Suppressor macrophage (primary cell): ENCODE measurements at regions not wholly inside any gene's neighbourhood (a gene's known extent, or its start where the extent isn't known, plus 50 kb on each side); places are given as distances from the start of the nearest gene placed in this dataset.

Experiments used
- DNase-seq, 4 experiments: peaks; one replicate each; pipeline ENCODE4 v3.0.0-alpha.2; 2020 to 2022

- DNase-seq, result no peak
Observed at GRCh38 chr9:113665064-113665463, 201.5 kb downstream of the RGS3 start.

- no peak for DNase-seq
Observed at GRCh38 chr9:113665756-113666155, 202.2 kb downstream of the RGS3 start.

GRCh38 chr9:113668061-113668460 lies 204.5 kb downstream of the RGS3 start:
- no peak for DNase-seq

DNA sequence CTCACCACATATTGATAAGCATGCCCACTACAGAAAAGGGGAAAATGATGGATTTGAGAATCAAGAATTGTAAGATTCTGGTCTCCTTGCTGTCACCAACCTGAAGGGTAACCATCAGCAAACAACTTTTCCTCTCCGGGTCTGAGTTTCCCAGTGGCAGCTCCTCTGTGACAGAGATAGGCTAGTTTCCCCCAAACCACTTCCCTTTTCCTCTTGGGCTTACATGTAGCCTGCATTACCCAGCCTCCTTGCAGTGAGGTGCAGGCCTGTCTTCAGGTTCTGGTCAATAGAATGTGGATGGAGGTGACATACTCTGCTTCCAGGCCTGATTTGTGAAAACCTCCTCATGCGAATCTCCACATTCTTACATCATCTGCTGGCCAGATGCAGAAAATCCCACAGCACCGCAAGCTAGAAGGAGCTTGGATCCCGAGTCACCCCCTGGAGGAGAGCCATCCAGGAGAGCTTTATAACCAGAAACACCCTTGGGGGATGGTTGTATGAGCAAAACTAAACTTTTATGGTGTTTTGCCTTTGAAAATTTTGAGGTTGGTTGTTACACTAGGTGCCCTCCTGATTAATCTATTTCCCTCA lies 206.1 kb downstream of the RGS3 start:
- DNase-seq, result peak; percentile 43 to 62 (median 54)

- no peak for DNase-seq
Observed at GRCh38 chr9:113673726-113674125, 202.4 kb upstream of the ZNF618 start.

DNA sequence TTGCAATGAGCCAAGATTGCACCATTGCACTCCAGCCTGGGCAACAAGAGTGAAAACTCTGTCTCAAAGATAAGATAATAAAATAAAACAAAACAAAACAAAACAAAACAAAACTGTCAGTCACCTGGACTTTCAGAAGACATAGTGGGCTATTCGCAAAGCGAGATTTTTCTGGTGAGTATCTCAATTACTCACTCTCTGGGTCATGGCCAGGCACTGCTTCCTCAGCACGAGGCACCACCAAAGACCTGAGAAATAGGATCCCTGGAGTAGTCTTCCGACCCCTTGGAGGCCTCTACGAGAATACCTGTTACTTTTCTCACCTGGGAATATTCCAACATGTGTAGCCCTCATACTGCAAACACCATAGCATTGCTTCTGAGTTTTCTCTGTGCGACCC lies 201.7 kb upstream of the ZNF618 start:
- DNase-seq, result no peak

GRCh38 chr9:113675475-113675941 lies 200.6 kb upstream of the ZNF618 start:
- DNase-seq, result peak; percentile 82 to 91 (median 87)

DNA sequence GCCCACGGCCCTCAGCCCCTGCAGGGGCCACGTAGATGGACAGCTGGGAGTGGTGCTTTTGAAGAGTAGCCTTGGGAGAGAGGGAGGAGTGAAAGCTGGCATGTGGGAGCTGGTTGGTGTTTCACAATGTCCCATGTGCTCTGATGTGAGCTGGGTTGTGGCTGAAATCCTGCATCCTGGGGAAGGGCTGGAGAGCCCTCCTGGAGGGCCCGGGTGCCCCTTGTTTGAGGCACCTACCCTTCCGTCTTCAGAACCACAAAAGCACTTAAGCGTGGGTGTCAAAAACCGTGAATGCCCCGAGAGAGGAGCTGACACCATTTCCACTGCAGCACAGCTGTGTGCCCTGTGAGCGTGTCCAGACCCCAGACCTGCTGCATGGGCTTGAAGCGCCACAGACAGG lies 199.1 kb upstream of the ZNF618 start:
- DNase-seq, result peak in 3 of 4 experiments; percentile 13 to 40 (median 37)

DNA sequence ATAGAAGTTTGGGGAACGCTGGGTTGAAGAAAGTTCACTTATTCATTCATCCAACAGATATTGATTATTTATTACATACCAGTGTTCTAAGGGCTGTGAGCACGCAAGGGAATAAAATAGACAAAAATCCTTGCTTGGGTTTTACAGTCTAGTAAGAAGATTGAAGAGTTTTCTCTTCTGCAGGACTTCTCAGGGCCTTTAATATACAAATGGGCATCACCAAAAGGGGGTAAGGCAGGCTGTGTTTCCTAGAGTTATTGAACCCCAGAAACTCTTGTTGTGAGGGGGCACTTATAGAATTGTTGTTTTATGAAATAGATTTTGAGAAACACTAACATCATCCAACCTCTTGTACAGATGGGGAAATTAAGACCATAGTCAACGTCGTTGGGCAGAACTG lies 198.5 kb upstream of the ZNF618 start:
- no peak for DNase-seq

DNA sequence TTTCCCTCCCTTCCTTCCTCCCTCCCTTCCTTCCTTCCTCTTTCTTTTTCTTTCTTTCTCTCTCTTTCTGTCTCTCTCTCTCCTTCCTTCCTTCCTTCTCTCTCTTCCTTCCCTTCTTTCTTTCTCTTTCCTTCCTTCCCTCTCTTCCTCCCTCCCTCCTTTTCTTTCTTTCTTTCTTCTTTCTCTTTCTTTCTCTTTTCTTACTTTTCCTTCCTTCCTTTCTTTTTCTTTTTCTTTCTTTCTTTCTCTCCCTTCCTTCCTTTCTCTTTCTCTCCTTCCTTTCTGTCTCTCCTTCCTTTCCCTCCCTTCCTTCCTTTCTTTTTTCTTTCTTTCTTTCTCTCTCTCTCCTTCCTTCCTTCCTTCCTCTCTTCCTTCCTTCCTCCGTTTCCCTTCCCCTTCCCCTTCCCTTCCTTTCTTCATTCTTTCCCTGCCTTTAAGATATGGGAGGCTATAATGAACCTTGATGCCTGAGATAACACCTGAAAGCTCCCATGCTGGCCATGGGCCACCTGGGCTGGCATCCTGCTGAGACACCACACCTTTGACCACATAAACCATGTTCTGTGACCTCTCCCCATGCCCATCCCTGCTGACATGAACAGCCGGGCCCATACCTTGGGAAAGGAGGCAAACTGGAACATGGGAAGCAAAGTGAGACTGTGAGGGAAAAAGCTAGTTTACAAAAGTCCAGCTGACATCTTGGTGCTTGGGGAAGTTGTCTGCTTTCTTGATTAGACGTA lies 197.8 kb upstream of the ZNF618 start:
- no peak for DNase-seq

DNA sequence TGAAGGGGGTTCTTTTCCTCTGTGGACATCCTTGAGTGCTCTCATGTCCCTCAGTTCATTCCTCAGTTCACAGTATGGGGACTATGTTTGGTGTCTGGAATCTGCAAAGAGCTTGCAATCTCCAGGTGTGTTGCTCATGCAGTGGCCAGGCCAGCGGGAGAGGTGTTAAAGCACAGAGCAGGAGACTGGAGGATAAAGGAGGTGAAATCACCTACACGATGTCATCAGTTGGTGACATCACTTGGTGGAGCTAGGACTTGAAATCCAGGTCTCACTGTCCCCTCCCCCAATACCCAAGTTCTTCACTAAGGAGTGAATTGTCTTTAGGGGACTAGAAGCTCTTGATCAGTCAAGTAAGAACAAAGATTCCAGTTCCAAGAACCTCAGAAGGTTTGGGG lies 197.3 kb upstream of the ZNF618 start:
- no peak for DNase-seq

- DNase-seq, result peak; percentile 63 to 78 (median 69)
Observed at GRCh38 chr9:113682297-113682771, 193.8 kb upstream of the ZNF618 start.

GRCh38 chr9:113685636-113686035 lies 190.5 kb upstream of the ZNF618 start:
- DNase-seq, result peak in 2 of 4 experiments; percentile 37 to 40

DNA sequence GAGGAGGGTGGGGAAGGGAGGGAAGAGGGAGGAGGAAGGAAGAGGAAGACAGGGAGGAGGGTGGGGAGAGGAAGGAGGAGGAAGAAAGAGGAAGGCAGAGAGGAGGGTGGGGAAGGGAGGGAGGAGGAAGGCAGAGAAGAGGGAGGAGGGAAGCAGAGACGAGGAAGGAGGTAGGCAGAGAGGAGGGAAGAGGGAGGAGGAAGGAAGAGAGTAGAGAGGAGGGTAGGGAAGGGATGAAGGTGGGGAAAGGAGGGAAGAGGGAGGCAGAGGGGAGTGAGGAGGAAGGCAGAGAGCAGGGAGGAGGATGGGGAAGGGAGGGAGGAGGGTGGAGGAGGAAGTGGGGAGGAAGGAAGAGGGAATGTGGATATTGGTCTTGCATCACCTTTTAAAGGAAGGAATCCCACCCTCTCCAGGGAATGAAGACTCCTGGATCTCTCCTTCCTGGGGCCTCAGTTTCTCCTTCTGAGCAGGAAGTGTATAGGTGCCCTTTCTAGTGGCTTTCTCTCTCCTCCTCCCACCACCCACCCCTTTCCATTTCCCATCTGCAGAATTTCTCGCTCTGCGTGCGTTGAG lies 188.9 kb upstream of the ZNF618 start:
- DNase-seq, result no peak

DNA sequence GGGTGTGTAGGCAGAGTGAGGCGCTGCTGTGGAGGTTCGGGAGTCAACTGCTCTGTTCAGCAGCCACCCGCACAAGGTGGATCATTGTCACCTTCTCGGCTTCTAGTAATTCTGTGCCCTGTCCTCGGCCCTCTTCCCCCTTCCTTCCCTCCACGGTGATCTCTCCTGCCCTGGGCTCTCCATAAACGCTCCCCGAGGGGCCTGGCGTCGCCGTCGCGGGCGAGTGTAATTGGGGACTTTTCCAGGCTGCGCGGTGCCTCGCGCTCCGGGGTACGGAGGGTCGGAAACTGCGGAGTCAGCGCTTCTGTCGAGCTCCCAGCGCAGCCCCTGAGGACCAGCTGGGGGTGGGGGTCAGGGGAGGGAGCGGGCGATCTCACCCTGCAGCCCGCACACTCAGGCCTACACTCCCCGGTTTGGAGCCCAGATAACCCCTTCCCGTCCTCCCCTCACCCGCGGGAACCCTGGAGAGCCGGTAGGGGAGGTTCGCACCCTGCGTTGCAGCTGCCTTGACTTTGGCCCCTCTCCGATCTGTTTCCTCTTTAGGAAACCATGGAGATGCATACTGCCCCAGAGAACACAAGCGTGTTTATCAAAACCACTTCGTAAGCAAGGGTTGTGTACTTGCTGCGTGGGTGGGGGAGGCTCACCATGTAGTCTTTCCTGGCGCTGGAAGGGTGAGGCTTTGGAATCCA lies 188.3 kb upstream of the ZNF618 start:
- DNase-seq, result peak in 1 of 4 experiments; percentile 10

DNA sequence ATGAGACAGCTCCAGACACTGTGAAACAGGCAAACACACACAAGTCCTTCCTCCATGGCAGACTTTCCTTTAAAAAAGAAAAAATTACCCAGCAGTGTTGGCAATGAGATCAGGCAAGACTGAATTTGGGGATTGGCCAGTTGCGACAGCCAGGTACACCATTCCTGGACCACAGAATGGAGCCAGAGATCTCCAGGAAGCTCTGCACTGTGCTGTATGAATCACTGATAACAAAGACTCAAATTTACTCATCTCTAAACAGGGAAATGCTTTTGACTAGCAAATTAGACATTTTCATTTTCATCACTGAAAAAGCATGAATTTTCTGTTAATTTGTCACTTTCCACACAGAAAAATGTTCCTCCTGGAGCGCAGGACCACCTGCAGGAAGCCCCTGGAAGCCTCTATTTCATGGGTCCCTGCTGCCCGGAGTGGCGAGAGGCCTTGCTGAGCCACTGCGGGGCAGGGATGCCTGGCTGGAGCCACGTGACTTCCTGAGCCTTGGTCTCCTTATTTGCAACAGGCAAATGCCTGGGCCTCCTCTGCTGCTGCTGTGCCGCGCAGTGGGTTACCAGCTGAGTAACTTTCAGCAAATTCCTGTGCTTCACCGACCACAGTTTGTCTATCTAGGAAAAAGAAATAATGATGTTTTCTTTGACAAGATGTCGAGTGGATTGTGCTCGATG lies 185.9 kb upstream of the ZNF618 start:
- DNase-seq, result no peak

DNA sequence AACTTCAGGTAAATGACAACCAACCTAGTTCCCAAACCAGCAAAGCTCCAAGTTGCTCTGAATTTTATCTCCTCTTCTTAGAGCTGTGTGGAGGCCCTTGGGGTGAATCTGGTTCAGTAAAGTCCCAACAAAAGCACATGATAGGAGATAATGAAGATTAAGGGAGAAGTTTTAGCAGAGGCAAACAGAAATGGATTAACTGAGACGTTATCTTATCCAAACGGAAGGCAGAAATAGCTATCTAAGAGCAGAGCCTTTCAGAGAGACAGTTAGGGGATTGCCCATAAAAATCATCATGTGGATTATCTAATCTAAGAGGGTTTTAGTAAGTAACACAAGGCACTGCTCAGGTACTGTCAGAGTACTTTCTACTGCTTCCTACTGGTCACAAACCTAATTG lies 183.9 kb upstream of the ZNF618 start:
- DNase-seq, result no peak

GRCh38 chr9:113694912-113695311 lies 181.2 kb upstream of the ZNF618 start:
- DNase-seq, result no peak

DNA sequence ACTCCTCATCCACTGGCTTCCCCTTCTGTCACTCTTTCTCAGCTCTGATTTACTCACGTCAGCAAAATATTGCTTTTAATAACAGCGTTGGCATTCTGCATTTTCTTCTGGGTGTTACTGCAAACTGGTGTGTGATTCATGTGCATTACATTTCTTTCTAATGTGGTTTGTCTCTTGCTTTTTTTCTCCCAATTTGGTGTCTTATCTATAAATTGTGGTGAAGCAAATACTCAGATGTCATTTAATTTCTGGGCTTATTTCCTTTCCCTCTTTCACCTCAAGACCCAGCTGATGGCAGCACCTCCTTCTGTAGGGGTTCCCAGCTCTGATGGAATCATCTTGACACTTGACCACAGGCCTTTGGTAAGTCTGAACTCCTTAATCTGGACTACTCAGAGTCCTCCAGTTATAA lies 180.7 kb upstream of the ZNF618 start:
- no peak for DNase-seq

GRCh38 chr9:113695901-113696300 lies 180.2 kb upstream of the ZNF618 start:
- no peak for DNase-seq

- no peak for DNase-seq
Observed at GRCh38 chr9:113701774-113702755, 174.0 kb upstream of the ZNF618 start.
